Activated naive CD8-positive, alpha-beta T cell treated with anti-CD3 and anti-CD28 coated beads, Interleukin-2, amount 50 U/mL, for 24 hours (primary cell): ENCODE measurements at regions not wholly inside any gene's neighbourhood (a gene's known extent, or its start where the extent isn't known, plus 50 kb on each side); places are given as distances from the start of the nearest gene placed in this dataset.

Experiments used
- ATAC-seq: fragments of 150-1000 bp; cut with Tn5 transposase; one replicate; pipeline ENCODE4 v1.10.0; 2021
- DNase-seq: peaks from one replicate; pipeline ENCODE4 v3.0.0; 2021
- H3K27ac Mint-ChIP-seq: one replicate; pipeline ENCODE4 v1.8.0; 2021; ENCODE audit warnings: mild to moderate bottlenecking, mixed read lengths
- H3K27me3 Mint-ChIP-seq: one replicate; pipeline ENCODE4 v1.8.0; 2021; ENCODE audit warnings: mixed read lengths
- H3K36me3 Mint-ChIP-seq: one replicate; pipeline ENCODE4 v1.8.0; 2021; ENCODE audit warnings: low read depth, mixed read lengths
- H3K4me1 Mint-ChIP-seq: one replicate; pipeline ENCODE4 v1.8.0; 2021; ENCODE audit warnings: mixed read lengths
- H3K4me3 Mint-ChIP-seq: one replicate; pipeline ENCODE4 v1.8.0; 2021; ENCODE audit warnings: mild to moderate bottlenecking, moderate library complexity, mixed read lengths
- H3K9me3 Mint-ChIP-seq: one replicate; pipeline ENCODE4 v1.8.0; 2021; ENCODE audit warnings: mixed read lengths

DNA sequence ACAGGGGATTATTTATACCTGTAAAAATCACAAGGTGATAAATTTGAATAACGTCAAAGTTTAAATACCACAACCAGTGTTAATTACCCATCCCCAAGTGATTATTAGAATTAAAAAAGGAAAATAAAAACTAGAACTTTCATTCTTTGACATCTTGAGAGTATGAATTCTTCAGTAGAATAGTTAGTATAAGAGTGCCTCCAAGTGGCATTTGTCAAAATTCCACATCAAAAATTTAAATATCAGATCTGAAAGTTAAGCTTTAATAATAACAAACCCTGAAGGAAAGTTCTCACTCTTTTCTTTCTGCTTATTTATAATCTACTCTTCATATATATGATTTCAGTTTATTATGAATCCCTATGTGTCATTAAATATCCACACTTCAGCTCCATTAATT lies 273.7 kb upstream of the KYNU start:
- DNase-seq, result no peak
- Mint-ChIP-seq H3K27ac (no peak overlapping the region), H3K4me1 (no peaks in the 10 kb centered on the region), H3K27me3 (no peaks in the 10 kb centered on the region), H3K36me3 (no peaks in the 10 kb centered on the region), H3K9me3 (no peaks in the 10 kb centered on the region), H3K4me3 (no peak overlapping the region)
- ATAC-seq, result no peak

DNA sequence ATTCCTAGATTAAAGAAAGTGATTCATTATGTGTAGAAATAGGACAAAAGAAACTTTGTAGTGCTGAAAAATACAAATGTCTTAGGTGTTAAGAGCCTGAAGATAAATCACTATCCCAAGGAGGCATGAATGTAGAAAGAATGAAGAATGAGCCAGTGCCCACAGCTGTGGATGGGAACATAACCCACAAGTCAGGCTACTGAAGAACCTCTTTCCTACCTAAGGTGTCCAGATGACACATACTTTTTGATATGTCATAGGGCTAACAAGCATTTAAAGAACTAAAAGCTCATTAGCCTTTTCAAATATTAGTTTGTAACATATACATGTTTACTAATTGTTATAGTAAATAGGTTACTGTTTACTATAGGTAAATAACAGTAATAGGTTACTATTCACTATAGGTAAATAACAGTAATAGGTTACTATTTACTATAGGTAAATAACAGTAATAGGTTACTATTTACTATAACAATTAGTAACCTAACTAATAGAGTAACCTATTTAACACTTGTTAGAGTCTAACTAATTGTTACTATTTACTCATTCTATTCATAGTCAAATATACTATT lies 275.0 kb upstream of the KYNU start:
- H3K4me3 Mint-ChIP-seq, result no peak overlapping the region
- H3K36me3 Mint-ChIP-seq, result no peaks in the 10 kb centered on the region
- no peaks in the 10 kb centered on the region for H3K9me3 Mint-ChIP-seq
- ATAC-seq (no peak), DNase-seq (no peak)
- no peaks in the 10 kb centered on the region for H3K27me3 Mint-ChIP-seq
- no peaks in the 10 kb centered on the region for H3K4me1 Mint-ChIP-seq
- no peak overlapping the region for H3K27ac Mint-ChIP-seq

DNA sequence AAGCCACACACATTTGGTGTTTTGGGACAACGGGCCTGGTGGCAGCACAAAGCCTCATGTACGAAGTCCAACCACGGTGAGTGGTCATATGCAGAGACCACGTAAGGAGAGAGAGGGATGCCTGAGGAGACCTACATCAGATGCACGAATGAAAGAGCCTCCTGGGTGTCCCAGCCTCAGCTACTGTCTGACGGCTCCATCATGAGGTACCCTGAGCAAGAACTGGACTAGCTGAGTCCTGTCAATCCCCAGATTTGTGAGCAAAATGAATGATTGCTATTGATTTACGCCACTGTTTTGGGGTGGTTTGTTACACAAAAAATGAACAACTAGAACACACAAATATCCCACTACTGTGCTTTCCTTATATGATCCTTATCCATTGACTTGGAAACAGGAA lies 275.7 kb upstream of the KYNU start:
- Mint-ChIP-seq H3K36me3 (no peaks in the 10 kb centered on the region), H3K27me3 (no peaks in the 10 kb centered on the region), H3K4me1 (no peaks in the 10 kb centered on the region), H3K9me3 (peaks cover 6% of the 10 kb centered on the region), H3K4me3 (no peak overlapping the region), H3K27ac (no peak overlapping the region)
- no peak for DNase-seq
- ATAC-seq, result no peak

GRCh38 chr2:142599504-142599903 lies 278.0 kb upstream of the KYNU start:
- Mint-ChIP-seq H3K9me3 (peaks cover 12% of the 10 kb centered on the region), H3K36me3 (no peaks in the 10 kb centered on the region), H3K27me3 (no peaks in the 10 kb centered on the region), H3K4me1 (no peaks in the 10 kb centered on the region), H3K27ac (no peak overlapping the region), H3K4me3 (no peak overlapping the region)
- DNase-seq, result no peak
- ATAC-seq, result no peak

DNA sequence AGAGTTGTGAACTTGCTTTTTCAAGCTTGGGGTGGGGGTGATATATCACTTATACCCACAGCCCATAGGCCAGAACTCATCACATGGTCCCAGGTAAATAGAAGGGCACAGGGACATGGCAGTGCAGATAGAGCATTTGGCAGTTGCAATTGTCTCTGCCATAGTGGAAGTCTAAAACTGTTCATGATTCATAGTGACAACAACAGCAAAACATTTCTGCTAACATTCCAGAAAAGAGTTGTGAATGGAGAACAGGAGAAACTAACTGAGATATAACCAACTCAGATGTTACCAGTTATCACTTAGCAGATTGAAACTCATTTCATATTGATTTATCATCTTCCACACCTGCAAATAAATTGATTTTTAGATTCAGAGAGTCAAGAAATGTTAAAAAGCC lies 278.6 kb upstream of the KYNU start:
- Mint-ChIP-seq H3K9me3 (peaks cover 12% of the 10 kb centered on the region), H3K36me3 (no peaks in the 10 kb centered on the region), H3K27ac (no peak overlapping the region), H3K4me1 (no peaks in the 10 kb centered on the region), H3K27me3 (no peaks in the 10 kb centered on the region), H3K4me3 (no peak overlapping the region)
- ATAC-seq (no peak), DNase-seq (no peak)

GRCh38 chr2:142596334-142597088 lies 281.0 kb upstream of the KYNU start:
- no peak overlapping the region for H3K4me3 Mint-ChIP-seq
- H3K9me3 Mint-ChIP-seq, result peaks cover 12% of the 10 kb centered on the region
- no peak overlapping the region for H3K27ac Mint-ChIP-seq
- ATAC-seq (no peak), DNase-seq (no peak)
- no peaks in the 10 kb centered on the region for H3K27me3 Mint-ChIP-seq
- H3K4me1 Mint-ChIP-seq, result no peaks in the 10 kb centered on the region
- no peaks in the 10 kb centered on the region for H3K36me3 Mint-ChIP-seq

- Mint-ChIP-seq H3K27me3 (no peaks in the 10 kb centered on the region), H3K4me1 (no peaks in the 10 kb centered on the region), H3K9me3 (peaks cover 12% of the 10 kb centered on the region), H3K36me3 (no peaks in the 10 kb centered on the region), H3K4me3 (no peak overlapping the region), H3K27ac (no peak overlapping the region)
- DNase-seq (no peak), ATAC-seq (no peak)
Observed at GRCh38 chr2:142594935-142595334, 282.5 kb upstream of the KYNU start.

GRCh38 chr2:142592171-142592570 lies 285.3 kb upstream of the KYNU start:
- DNase-seq, result no peak
- Mint-ChIP-seq H3K36me3 (no peaks in the 10 kb centered on the region), H3K4me1 (no peaks in the 10 kb centered on the region), H3K4me3 (no peak overlapping the region), H3K27me3 (no peaks in the 10 kb centered on the region), H3K9me3 (peaks cover 10% of the 10 kb centered on the region), H3K27ac (no peak overlapping the region)
- ATAC-seq, result no peak

- peaks cover 12% of the 10 kb centered on the region for H3K9me3 Mint-ChIP-seq
- no peaks in the 10 kb centered on the region for H3K27me3 Mint-ChIP-seq
- H3K27ac Mint-ChIP-seq, result no peak overlapping the region
- no peak for ATAC-seq
- no peaks in the 10 kb centered on the region for H3K36me3 Mint-ChIP-seq
- no peaks in the 10 kb centered on the region for H3K4me1 Mint-ChIP-seq
- no peak for DNase-seq
- H3K4me3 Mint-ChIP-seq, result no peak overlapping the region
Observed at GRCh38 chr2:142591420-142591819, 286.0 kb upstream of the KYNU start.

DNA sequence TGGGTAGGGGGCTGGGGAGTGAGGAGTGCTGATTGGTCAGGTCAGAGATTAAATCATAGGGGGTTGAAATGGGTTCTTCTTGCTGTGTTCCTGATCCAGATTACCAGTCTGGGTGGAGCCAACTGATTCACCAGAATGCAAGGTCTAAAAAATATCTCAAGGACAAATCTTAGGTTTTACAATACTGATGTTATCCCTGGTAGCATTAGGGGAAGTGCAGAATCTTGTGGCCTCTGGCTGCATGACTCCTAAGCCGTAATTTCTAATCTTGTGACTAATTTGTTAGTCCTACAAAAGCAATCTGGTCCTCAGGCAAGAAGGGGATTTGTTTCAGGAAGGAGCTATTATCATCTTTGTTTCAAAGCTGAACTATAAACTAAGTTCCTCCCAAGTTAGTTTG lies 289.2 kb upstream of the KYNU start:
- Mint-ChIP-seq H3K9me3 (peaks cover 9% of the 10 kb centered on the region), H3K36me3 (no peaks in the 10 kb centered on the region), H3K27ac (no peak overlapping the region), H3K4me3 (no peak overlapping the region), H3K4me1 (no peaks in the 10 kb centered on the region), H3K27me3 (no peaks in the 10 kb centered on the region)
- DNase-seq (no peak), ATAC-seq (no peak)

- ATAC-seq (no peak), DNase-seq (no peak)
- no peaks in the 10 kb centered on the region for H3K27me3 Mint-ChIP-seq
- no peak overlapping the region for H3K27ac Mint-ChIP-seq
- H3K4me1 Mint-ChIP-seq, result no peaks in the 10 kb centered on the region
- peaks cover 9% of the 10 kb centered on the region for H3K9me3 Mint-ChIP-seq
- no peaks in the 10 kb centered on the region for H3K36me3 Mint-ChIP-seq
- H3K4me3 Mint-ChIP-seq, result no peak overlapping the region
Observed at GRCh38 chr2:142586693-142587580, 290.5 kb upstream of the KYNU start.

DNA sequence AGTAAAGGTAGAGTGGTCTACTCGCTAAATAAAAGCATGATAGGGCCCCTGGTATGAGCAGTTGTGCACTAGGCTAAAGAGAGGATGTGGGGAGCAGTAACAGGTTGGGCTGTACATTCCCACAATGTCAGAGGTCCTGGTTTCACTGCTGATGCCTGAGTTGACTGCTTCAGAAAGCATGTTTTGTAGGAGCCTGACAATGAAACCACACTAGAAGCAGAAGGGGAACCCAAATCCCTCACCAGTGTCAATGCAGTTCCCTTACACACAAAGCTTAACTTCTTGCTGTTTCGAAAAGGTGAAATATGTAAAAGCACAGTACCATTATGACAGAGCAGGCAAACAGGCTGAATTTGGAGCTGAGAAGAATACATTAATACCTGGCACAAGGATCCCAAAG lies 291.7 kb upstream of the KYNU start:
- Mint-ChIP-seq H3K36me3 (no peaks in the 10 kb centered on the region), H3K27ac (no peak overlapping the region), H3K9me3 (peaks cover 14% of the 10 kb centered on the region), H3K27me3 (no peaks in the 10 kb centered on the region), H3K4me1 (no peaks in the 10 kb centered on the region), H3K4me3 (no peak overlapping the region)
- DNase-seq (no peak), ATAC-seq (no peak)

GRCh38 chr2:142582317-142582716 lies 295.1 kb upstream of the KYNU start:
- Mint-ChIP-seq H3K27me3 (no peaks in the 10 kb centered on the region), H3K36me3 (no peaks in the 10 kb centered on the region), H3K4me1 (no peaks in the 10 kb centered on the region), H3K9me3 (peaks cover 14% of the 10 kb centered on the region), H3K4me3 (no peak overlapping the region), H3K27ac (no peak overlapping the region)
- DNase-seq, result no peak
- no peak for ATAC-seq

GRCh38 chr2:142581491-142581890 lies 296.0 kb upstream of the KYNU start:
- H3K4me1 Mint-ChIP-seq, result no peaks in the 10 kb centered on the region
- peaks cover 8% of the 10 kb centered on the region for H3K9me3 Mint-ChIP-seq
- no peaks in the 10 kb centered on the region for H3K27me3 Mint-ChIP-seq
- no peak for ATAC-seq
- H3K27ac Mint-ChIP-seq, result no peak overlapping the region
- no peak for DNase-seq
- H3K4me3 Mint-ChIP-seq, result no peak overlapping the region
- no peaks in the 10 kb centered on the region for H3K36me3 Mint-ChIP-seq

GRCh38 chr2:142580691-142581090 lies 296.8 kb upstream of the KYNU start:
- no peak for ATAC-seq
- Mint-ChIP-seq H3K9me3 (peaks cover 5% of the 10 kb centered on the region), H3K27me3 (no peaks in the 10 kb centered on the region), H3K4me3 (no peak overlapping the region), H3K27ac (no peak overlapping the region), H3K36me3 (no peaks in the 10 kb centered on the region), H3K4me1 (no peaks in the 10 kb centered on the region)
- no peak for DNase-seq
